Activated effector memory CD4-positive, alpha-beta T cell treated with anti-CD3 and anti-CD28 coated beads, Interleukin-2, amount 50 U/mL, for 16 hours (primary cell): ENCODE measurements at regions not wholly inside any gene's neighbourhood (a gene's known extent, or its start where the extent isn't known, plus 50 kb on each side); places are given as distances from the start of the nearest gene placed in this dataset.
"Not testable (repeated sequence)": the region's sequence is repeated elsewhere in the genome, so short reads cannot be mapped to it uniquely, and the experiment has no call there.

Experiments
- DNase-seq: peaks from one replicate; pipeline ENCODE4 v3.0.0-alpha.2; 2020

DNA sequence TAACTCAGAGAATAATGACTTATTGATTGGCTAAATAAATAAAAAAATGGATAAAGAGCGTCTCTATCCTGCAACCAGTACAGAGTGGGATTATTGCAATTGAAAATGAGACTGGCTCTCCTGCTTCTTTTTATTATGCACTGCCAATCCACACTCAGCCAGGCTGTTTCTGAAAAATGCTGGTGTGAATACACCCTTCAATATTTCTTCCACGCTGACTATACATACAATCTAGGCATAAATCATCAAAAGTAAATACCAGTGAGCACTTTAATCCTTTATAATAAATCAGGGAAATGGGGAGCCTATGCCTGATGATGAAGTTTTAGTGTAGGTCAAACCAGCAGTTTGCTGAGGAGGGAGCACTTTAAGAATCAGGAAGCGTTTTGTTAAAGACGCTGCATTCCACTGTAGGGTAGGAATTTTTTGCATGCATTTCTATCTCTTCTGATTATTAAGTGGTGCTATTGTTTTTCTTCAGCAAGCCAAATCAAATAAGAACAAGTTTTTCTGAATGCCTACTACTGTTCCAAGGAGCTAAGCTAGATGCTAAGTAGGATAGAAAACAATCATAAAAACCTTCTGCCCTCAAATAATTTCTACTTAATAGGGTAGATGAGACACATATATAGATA lies 781.5 kb downstream of the TBL1XR1 start:
- DNase-seq, result no peak

DNA sequence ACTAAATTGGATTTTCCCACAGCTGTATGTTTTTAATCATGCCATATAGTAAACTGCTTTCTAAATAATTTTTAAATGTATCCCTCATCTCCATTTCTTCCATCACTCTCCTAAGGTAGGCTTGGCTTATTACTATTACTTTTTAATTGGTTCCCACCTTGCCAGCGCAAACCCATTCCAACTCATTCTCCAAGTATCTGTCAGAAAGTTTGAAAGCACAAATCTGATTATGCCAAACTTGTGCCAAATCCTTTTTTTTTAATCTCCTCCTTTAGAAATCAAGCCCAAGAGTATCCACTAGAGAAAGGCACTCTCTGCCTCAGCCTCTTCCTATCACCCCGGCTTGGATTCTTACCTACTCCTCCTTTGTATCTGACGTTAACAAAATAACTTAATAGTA lies 784.5 kb downstream of the TBL1XR1 start:
- DNase-seq, result no peak

- DNase-seq, result no peak
These were observed 793.8 kb downstream of the TBL1XR1 start for GRCh38 chr3:176403531-176403930.

GRCh38 chr3:176401211-176401610 lies 796.1 kb downstream of the TBL1XR1 start:
- DNase-seq, result no peak

GRCh38 chr3:176399193-176399592 lies 798.1 kb downstream of the TBL1XR1 start:
- DNase-seq, result no peak

DNA sequence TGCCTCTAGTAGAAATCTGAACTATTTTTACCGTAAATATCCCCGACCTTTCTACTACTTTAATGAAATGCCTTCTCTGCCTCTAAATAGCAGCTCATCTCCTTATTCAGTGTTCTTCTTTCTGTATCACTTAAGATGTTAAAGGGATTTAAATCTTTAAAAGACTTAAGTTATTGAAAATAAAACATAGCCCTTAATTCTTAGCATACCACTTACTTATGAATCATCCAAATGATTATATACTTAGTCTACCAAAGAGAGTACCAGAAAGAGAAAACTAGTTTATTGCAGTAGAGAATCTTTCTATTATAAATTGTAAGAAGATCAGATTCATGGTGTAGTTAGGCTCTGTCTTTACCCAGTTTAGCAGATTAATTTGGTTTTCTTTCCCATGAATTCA lies 802.0 kb downstream of the TBL1XR1 start:
- DNase-seq, result no peak

DNA sequence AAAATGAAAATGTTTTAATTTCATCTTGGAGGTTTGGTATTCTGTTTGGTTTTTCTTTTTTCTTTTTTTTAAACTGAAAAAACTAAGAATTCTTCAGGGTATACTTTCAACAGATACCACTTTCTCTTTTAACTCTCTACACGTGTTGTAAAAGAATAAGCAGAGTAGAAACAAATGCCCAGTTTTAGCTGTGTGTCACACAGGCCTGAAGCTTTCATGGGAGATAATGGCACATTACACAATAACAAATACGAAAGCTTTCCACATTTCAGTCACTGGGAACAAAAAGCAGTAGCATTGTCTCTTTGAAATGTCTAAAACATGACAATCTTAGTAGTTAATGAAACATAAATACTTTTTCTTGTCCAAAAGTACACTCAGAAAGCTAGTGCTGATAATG lies 818.5 kb downstream of the TBL1XR1 start:
- DNase-seq, result no peak

GRCh38 chr3:176376531-176376930 lies 820.8 kb downstream of the TBL1XR1 start:
- no peak for DNase-seq

GRCh38 chr3:176375519-176375918 lies 821.8 kb downstream of the TBL1XR1 start:
- DNase-seq, result no peak

- DNase-seq, result no peak
These were observed 835.0 kb downstream of the TBL1XR1 start for GRCh38 chr3:176362191-176362731.

- DNase-seq, result no peak
These were observed 838.1 kb downstream of the TBL1XR1 start for GRCh38 chr3:176359211-176359610.

DNA sequence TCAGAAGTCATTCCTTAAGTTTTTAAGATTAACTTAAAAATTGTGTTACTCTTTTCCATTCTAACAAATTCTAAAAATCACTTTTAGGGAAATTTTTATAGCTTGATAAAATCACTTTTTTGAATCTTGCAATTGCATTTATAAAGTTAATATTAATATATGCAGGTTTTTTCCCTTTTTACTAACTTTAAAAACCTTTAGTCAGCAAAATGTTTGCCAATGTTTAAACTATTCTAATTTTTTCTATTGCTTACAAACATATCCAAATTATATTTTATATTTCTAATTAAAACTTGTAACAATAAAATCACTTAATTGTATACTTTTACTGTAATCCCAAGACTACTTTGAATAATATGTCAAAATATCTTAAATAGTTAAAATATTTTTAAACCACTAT lies 839.4 kb downstream of the TBL1XR1 start:
- no peak for DNase-seq

GRCh38 chr3:176354843-176355242 lies 842.4 kb downstream of the TBL1XR1 start:
- DNase-seq, result no peak

- no peak for DNase-seq
These were observed 844.5 kb downstream of the TBL1XR1 start for GRCh38 chr3:176352716-176353334.

GRCh38 chr3:176351408-176351807 lies 845.9 kb downstream of the TBL1XR1 start:
- no peak for DNase-seq

DNA sequence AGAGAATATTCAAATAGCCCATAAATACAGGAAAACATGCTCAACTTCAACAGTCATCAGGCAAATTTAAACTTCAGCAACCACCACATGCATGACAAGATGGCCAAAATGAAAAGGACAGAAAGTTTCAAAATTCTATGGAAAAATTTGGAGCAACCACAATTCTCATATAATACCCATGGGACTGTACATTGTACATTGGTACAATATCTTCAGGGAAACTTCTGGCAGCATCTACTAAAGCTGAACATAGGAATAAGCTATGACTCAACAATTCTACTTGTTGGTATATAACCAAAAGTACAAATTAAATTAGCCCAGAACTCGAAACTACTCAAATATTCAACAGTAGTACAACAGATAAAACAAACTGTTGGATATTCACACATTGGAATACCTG lies 847.6 kb downstream of the TBL1XR1 start:
- DNase-seq, result no peak

DNA sequence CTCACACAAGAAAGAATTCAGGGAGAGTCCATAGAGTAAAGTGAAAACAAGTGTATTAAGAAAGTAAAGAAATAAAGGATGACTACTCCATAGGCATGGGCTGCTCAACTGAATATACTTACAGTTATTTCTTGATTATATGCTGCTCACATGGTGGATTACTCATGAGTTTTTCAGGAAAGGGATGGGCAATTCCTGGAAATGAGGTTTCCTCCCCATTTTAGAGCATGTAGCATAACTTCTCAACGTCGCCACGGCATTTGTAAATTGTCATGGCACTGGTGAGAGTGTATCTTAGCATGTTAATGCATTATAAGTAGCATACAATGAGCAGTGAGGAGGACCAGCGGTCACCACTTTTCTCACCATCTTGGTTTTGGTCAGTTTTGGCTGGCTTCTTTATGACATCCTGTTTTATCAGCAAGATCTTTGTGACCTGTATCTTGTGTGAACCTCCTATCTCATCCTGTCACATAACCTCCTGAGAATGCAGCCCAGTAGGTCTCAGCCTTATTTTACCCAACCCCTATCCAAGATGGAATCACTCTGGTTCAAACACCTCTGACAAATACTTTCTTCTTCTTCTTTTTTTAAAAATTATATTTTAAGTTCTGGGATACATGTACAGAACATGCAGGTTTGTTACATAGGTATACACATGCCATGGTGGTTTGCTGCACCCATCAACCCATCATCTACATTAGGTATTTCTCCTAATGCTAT lies 849.7 kb downstream of the TBL1XR1 start:
- no peak for DNase-seq

- no peak for DNase-seq
These were observed 855.3 kb downstream of the TBL1XR1 start for GRCh38 chr3:176341963-176342362.

- no peak for DNase-seq
These were observed 868.6 kb downstream of the TBL1XR1 start for GRCh38 chr3:176328666-176329065.

DNA sequence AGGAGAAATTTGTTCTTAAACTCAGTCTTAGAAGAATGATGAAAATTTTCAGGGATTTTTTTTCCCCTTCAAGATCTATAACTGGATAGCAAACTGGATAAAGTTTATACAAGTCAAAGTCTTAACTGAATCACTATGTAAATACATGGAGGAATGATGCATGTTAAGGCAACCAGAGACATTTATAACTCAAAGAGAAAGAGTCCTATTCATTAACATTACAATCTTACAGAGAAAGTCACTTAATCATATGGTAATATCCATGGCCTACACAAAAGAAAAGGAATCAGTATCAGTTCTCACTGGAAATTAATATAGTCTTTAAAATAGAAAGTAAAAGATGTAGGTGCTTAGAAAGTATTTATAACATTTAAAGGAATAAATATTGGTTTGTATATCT lies 869.1 kb downstream of the TBL1XR1 start:
- no peak for DNase-seq

- not testable (repeated sequence) for DNase-seq
These were observed 870.3 kb downstream of the TBL1XR1 start for GRCh38 chr3:176326894-176327490.

DNA sequence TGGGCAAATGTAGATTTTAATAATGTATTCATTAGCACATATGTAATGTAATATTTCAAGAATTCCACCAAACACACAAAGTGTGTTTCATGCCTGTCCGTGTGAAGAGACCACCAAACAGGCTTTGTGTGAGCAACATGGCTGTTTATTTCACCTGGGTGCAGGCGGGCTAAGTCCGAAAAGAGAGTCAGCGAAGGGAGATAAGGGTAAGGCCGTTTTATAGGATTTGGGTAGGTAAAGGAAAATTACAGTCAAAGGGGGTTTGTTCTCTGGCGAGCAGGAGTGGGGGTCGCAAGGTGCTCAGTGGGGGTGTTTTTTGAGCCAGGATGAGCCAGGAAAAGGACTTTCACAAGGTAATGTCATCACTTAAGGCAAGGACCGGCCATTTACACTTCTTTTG lies 875.8 kb downstream of the TBL1XR1 start:
- DNase-seq, result not testable (repeated sequence)

- DNase-seq, result no peak
These were observed 876.2 kb downstream of the TBL1XR1 start for GRCh38 chr3:176321099-176321498.

DNA sequence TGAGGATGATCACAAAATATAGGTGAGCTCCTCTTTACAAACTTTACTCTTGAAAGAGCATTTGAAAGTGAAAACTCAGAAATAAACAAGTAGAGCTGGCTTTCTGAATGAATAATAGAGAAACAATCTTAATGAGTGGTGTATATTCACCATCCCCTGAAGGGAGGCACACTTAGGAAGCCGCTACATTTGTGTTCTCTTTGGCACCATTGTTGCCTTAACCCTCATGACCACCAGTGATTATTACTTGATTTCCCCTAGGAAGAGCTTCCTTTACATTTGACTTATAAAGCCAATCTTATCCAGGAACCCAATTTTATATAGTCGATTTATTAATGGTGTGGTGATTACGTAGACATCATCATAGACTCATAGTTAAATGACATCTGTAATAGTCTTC lies 883.9 kb downstream of the TBL1XR1 start:
- DNase-seq, result no peak
